ENCODE measurements at regions not wholly inside any gene's neighbourhood (a gene's known extent, or its start where the extent isn't known, plus 50 kb on each side); places are given as distances from the start of the nearest gene placed in this dataset.
"Not testable (repeated sequence)": the region's sequence is repeated elsewhere in the genome, so short reads cannot be mapped to it uniquely, and the experiment has no call there.

DNA sequence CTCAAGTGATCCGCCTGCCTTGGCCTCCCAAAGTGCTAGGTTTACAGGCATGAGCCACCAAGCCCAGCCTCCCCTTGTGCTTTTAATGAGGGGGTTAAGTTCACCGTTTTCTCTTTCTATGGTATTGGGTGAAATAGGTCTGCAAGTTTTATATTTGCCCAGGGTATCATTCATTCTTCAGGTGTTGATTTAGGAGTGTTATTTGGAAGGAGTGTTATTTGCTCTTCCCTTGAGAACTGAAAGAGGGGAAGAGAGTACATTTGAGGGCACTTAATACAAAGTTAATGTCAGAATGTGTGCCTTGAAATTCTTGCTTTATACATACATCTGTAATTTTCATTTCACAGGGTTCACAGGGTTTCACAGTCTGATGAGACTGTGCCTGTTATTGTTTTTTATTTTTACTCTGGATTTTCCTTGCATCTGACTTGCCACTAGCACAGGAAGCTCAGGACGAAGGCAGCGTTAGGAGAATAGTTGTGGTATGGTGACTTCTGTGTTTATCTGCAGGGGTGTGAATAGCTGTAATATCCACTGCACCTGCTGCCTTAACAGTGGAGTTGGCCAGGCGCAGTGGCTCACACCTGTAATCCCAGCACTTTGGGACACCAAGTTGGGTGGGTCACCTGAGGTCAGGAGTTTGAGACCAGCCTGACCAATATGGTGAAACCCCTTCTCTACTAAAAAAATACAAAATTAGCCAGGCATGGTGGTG is 108.3 kb upstream of the CRYM start:
- TF ChIP-seq CTCF (IDR thresholded peaks at IDR 0.05; ENCODE audit: poor library complexity); EZH2 (IDR thresholded peaks at IDR 0.05; ENCODE audit: borderline replicate concordance): not testable (repeated sequence)

Measured in hepatocyte (in vitro differentiated cells).